ENCODE measurements at regions not wholly inside any gene's neighbourhood (a gene's known extent, or its start where the extent isn't known, plus 50 kb on each side); places are given as distances from the start of the nearest gene placed in this dataset.

DNA sequence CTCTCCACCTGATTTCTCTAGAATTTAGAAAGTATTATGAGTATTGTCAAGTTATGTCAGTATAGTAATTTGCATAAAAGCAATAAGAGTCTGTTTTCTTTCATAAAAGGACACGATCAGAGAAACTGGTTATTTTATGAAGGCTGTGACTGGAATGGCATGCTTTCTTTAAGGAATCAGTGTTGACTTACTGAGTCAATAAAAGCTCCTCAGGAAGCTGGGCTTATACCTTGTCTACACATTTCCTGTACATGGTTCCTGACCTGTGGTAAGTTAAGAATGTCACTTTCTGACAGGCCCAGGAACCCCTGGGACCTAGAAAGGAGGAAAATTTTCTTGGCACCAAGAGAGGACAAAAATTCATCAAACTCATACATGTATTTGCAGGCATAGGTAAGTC lies 1224.0 kb upstream of the ADGRB3 start:
- no peak for ATAC-seq (ENCODE audit: insufficient read depth, low read depth)
- no peak overlapping the region for H3K4me2 ChIP-seq (ENCODE audit: insufficient read depth, low read length)

DNA sequence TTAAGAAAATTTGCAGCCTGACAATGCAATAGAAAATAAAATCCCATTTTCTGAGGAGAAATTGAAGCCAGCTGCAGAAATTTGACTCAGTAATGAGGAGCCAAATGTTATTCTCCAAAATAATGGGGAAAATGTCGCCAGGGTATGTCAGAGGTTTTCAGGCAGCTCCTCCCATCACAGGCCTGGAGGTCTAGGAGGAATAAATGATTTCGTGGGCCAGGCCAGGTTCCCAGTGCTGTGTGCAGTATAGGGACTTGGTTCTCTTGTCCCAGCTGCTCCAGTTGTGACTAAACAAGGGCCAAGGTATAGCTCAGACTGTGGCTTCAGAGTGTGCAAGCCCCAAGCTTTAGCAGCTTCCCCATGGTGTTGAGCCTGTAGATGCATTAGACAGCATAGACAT lies 1240.8 kb upstream of the ADGRB3 start:
- H3K9ac ChIP-seq (ENCODE audit: low read depth, low read length), result no peak overlapping the region
- H3K27me3 ChIP-seq (ENCODE audit: insufficient read depth, low read length, poor library complexity), result no peaks in the 10 kb centered on the region
- H3K79me2 ChIP-seq (ENCODE audit: insufficient read depth, low read length), result no peaks in the 10 kb centered on the region
- H3K4me3 ChIP-seq (ENCODE audit: low read depth in 1 of 2, low read length in 2 of 2), result no peak overlapping the region
- no peak for DNase-seq
- H3K4me1 ChIP-seq (ENCODE audit: insufficient read depth, low read length), result no peaks in the 10 kb centered on the region
- no peak overlapping the region for H2AFZ ChIP-seq (ENCODE audit: low read depth, low read length)
- no peaks in the 10 kb centered on the region for H3K36me3 ChIP-seq (ENCODE audit: insufficient read depth, low read length)
- TF ChIP-seq CTCF (IDR thresholded peaks at IDR 0.05; ENCODE audit: borderline replicate concordance, extremely low read depth, low read length, poor library complexity, severe bottlenecking) (no peak), EZH2 (IDR thresholded peaks at IDR 0.05; ENCODE audit: borderline replicate concordance, low read depth, low read length, severe bottlenecking) (no peak)
- no peak overlapping the region for H3K4me2 ChIP-seq (ENCODE audit: insufficient read depth, low read length)
- ATAC-seq (ENCODE audit: insufficient read depth, low read depth), result no peak
- no peaks in the 10 kb centered on the region for H4K20me1 ChIP-seq (ENCODE audit: insufficient read depth, low read length)
- H3K9me3 ChIP-seq (ENCODE audit: insufficient read depth, low read length, severe bottlenecking), result peaks cover 6% of the 10 kb centered on the region
- no peak overlapping the region for H3K27ac ChIP-seq (ENCODE audit: low read length)

More for the DNA sequence above, 1224.0 kb upstream of the ADGRB3 start:
- Histone ChIP-seq H4K20me1 (ENCODE audit: insufficient read depth, low read length) (no peaks in the 10 kb centered on the region), H3K79me2 (ENCODE audit: insufficient read depth, low read length) (no peaks in the 10 kb centered on the region), H3K27ac (ENCODE audit: low read length) (no peak overlapping the region), H3K36me3 (ENCODE audit: insufficient read depth, low read length) (no peaks in the 10 kb centered on the region), H3K27me3 (ENCODE audit: insufficient read depth, low read length, poor library complexity) (no peaks in the 10 kb centered on the region), H2AFZ (ENCODE audit: low read depth, low read length) (no peak overlapping the region), H3K4me1 (ENCODE audit: insufficient read depth, low read length) (no peaks in the 10 kb centered on the region), H3K4me3 (ENCODE audit: low read depth in 1 of 2, low read length in 2 of 2) (no peak overlapping the region), H3K9me3 (ENCODE audit: insufficient read depth, low read length, severe bottlenecking) (no peaks in the 10 kb centered on the region), H3K9ac (ENCODE audit: low read depth, low read length) (no peak overlapping the region)
- DNase-seq, result no peak
- TF ChIP-seq CTCF (IDR thresholded peaks at IDR 0.05; ENCODE audit: borderline replicate concordance, extremely low read depth, low read length, poor library complexity, severe bottlenecking), result no peak
- TF ChIP-seq EZH2 (IDR thresholded peaks at IDR 0.05; ENCODE audit: borderline replicate concordance, low read depth, low read length, severe bottlenecking), result no peak

- TF ChIP-seq CTCF (IDR thresholded peaks at IDR 0.05; ENCODE audit: borderline replicate concordance, extremely low read depth, low read length, poor library complexity, severe bottlenecking), result no peak
- TF ChIP-seq EZH2 (IDR thresholded peaks at IDR 0.05; ENCODE audit: borderline replicate concordance, low read depth, low read length, severe bottlenecking), result no peak
- H3K27ac ChIP-seq (ENCODE audit: low read length), result no peak overlapping the region
- H3K4me1 ChIP-seq (ENCODE audit: insufficient read depth, low read length), result no peaks in the 10 kb centered on the region
- H3K79me2 ChIP-seq (ENCODE audit: insufficient read depth, low read length), result no peaks in the 10 kb centered on the region
- peaks cover 6% of the 10 kb centered on the region for H3K9me3 ChIP-seq (ENCODE audit: insufficient read depth, low read length, severe bottlenecking)
- H3K9ac ChIP-seq (ENCODE audit: low read depth, low read length), result no peak overlapping the region
- no peak overlapping the region for H3K4me2 ChIP-seq (ENCODE audit: insufficient read depth, low read length)
- no peak for ATAC-seq (ENCODE audit: insufficient read depth, low read depth)
- H4K20me1 ChIP-seq (ENCODE audit: insufficient read depth, low read length), result no peaks in the 10 kb centered on the region
- no peak overlapping the region for H2AFZ ChIP-seq (ENCODE audit: low read depth, low read length)
- no peak overlapping the region for H3K4me3 ChIP-seq (ENCODE audit: low read depth in 1 of 2, low read length in 2 of 2)
- H3K27me3 ChIP-seq (ENCODE audit: insufficient read depth, low read length, poor library complexity), result no peaks in the 10 kb centered on the region
- no peaks in the 10 kb centered on the region for H3K36me3 ChIP-seq (ENCODE audit: insufficient read depth, low read length)
- no peak for DNase-seq
These were observed 1241.7 kb upstream of the ADGRB3 start for GRCh38 chr6:67393356-67393755.

DNA sequence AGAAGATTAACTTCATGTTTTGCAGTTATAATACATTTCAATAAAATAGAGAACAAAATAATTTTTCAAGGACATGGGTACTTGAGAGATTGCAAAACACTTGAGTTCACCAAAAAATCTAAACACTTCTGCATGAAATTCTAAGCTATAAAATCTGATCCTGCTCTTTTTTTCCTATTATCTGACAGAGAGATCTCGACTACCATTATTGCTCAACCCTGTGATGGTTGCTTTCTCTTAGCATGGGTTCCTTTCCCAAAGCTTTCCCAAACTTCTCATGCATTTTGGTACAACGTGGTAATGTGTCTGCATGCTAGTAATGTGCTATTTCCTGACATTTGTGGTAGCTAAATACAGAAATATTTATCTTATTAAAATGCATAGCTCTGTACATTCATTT lies 1243.1 kb upstream of the ADGRB3 start:
- ATAC-seq (ENCODE audit: insufficient read depth, low read depth) (no peak), DNase-seq (no peak)
- Histone ChIP-seq H3K79me2 (ENCODE audit: insufficient read depth, low read length) (no peaks in the 10 kb centered on the region), H3K4me1 (ENCODE audit: insufficient read depth, low read length) (no peaks in the 10 kb centered on the region), H4K20me1 (ENCODE audit: insufficient read depth, low read length) (no peaks in the 10 kb centered on the region), H3K4me3 (ENCODE audit: low read depth in 1 of 2, low read length in 2 of 2) (no peak overlapping the region), H3K27me3 (ENCODE audit: insufficient read depth, low read length, poor library complexity) (no peaks in the 10 kb centered on the region), H3K36me3 (ENCODE audit: insufficient read depth, low read length) (no peaks in the 10 kb centered on the region), H3K27ac (ENCODE audit: low read length) (no peak overlapping the region), H3K4me2 (ENCODE audit: insufficient read depth, low read length) (no peak overlapping the region), H2AFZ (ENCODE audit: low read depth, low read length) (no peak overlapping the region), H3K9ac (ENCODE audit: low read depth, low read length) (no peak overlapping the region), H3K9me3 (ENCODE audit: insufficient read depth, low read length, severe bottlenecking) (peaks cover 6% of the 10 kb centered on the region)
- TF ChIP-seq CTCF (IDR thresholded peaks at IDR 0.05; ENCODE audit: borderline replicate concordance, extremely low read depth, low read length, poor library complexity, severe bottlenecking) (no peak), EZH2 (IDR thresholded peaks at IDR 0.05; ENCODE audit: borderline replicate concordance, low read depth, low read length, severe bottlenecking) (no peak)
